ENCODE measurements at regions not wholly inside any gene's neighbourhood (a gene's known extent, or its start where the extent isn't known, plus 50 kb on each side); places are given as distances from the start of the nearest gene placed in this dataset.

GRCh38 chr3:40914475-40914874, 284.8 kb upstream of the CTNNB1 start:
- Histone ChIP-seq H3K4me3 (ENCODE audit: extremely low read depth in 1 of 4, insufficient read depth in 2 of 4, low read depth in 3 of 4, low read length in 4 of 4) (no peak overlapping the region), H2BK120ac (replicated peaks; ENCODE audit: low read depth, low read length) (no peak overlapping the region), H4K5ac (ENCODE audit: insufficient read length, low read depth, low read length) (no peak overlapping the region), H3K36me3 (ENCODE audit: control insufficient read depth in 2 of 4, insufficient read depth in 4 of 4, low read length in 3 of 4) (no peaks in the 10 kb centered on the region), H3K4me1 (replicated peaks in 1 of 4; ENCODE audit: control insufficient read depth in 3 of 4, insufficient read depth in 4 of 4, low read length in 3 of 4) (no peaks in the 10 kb centered on the region; a peak in 1 of 7 replicates), H3K9ac (replicated peaks in 1 of 4; ENCODE audit: extremely low read depth in 1 of 4, low read depth in 3 of 4, low read length in 3 of 4) (no peak overlapping the region), H2BK5ac (ENCODE audit: low read depth, low read length) (0 out of 2 replicates have a peak overlapping the region, but pooled peaks have one; percentile 13), H4K20me1 (replicated peaks in 1 of 2; ENCODE audit: control insufficient read depth in 1 of 2, insufficient read depth in 2 of 2, low read length in 2 of 2) (no peaks in the 10 kb centered on the region), H2BK12ac (ENCODE audit: low read depth, low read length) (no peak overlapping the region), H3K14ac (ENCODE audit: insufficient read length) (no peak overlapping the region), H3K23ac (ENCODE audit: insufficient read length) (no peak overlapping the region), H4K91ac (replicated peaks; ENCODE audit: insufficient read length, low read length) (no peak overlapping the region), H2BK20ac (ENCODE audit: low read length) (no peak overlapping the region), H2AFZ (ENCODE audit: low read length) (no peak overlapping the region), H2BK15ac (ENCODE audit: low read length) (no peak overlapping the region), H3K56ac (replicated peaks; ENCODE audit: insufficient read length, low read depth, low read length) (no peak overlapping the region), H3K9me3 (ENCODE audit: insufficient read depth in 2 of 2, low read depth in 1 of 2, low read length in 1 of 2) (no peaks in the 10 kb centered on the region), H4K8ac (ENCODE audit: extremely low read depth, insufficient read depth, low read length) (no peak overlapping the region), H3K23me2 (ENCODE audit: low read depth, low read length) (no peaks in the 10 kb centered on the region; the same call in 1 of the 2 replicates), H3K18ac (ENCODE audit: extremely low read depth, low read length) (no peak overlapping the region), H2AK5ac (ENCODE audit: low read depth, low read length) (no peak overlapping the region), H3K79me1 (ENCODE audit: low read depth, low read length) (no peaks in the 10 kb centered on the region; the same call in 1 of the 2 replicates), H3K4me2 (ENCODE audit: insufficient read depth in 1 of 2, low read depth in 2 of 2, low read length in 2 of 2) (no peak overlapping the region), H3K27ac (ENCODE audit: low read depth, low read length) (no peak overlapping the region), H3K79me2 (ENCODE audit: control insufficient read depth in 1 of 2, insufficient read depth in 2 of 2, low read length in 2 of 2) (no peaks in the 10 kb centered on the region), H3K27me3 (replicated peaks in 1 of 4; ENCODE audit: control insufficient read depth in 3 of 4, extremely low read depth in 1 of 4, insufficient read depth in 3 of 4, low read length in 3 of 4) (no peaks in the 10 kb centered on the region), H3K4ac (replicated peaks; ENCODE audit: insufficient read length, low read depth, low read length) (no peak overlapping the region)
- no peak for DNase-seq (ENCODE audit: low read depth in 1 of 2, low spot score in 2 of 2)
- ChIA-PET POLR2A (ENCODE audit: partially characterized antibody) (no interaction called here), CTCF (ENCODE audit: partially characterized antibody) (interaction anchor here (2.4 kb wide), 1 partner anchor 15 kb away, joined by 4 read pairs; no protein-coding TSS in a partner anchor)
- WGBS, 2 experiments (ENCODE audit: extremely low coverage in 1 of 2, insufficient coverage in 1 of 2, insufficient read length in 1 of 2, insufficient replicate concordance in 2 of 2, low coverage in 1 of 2, low lambda C conversion rate in 2 of 2, missing lambda C conversion rate in 1 of 2), result 89% methylated on average over 2 of the region's 2 CpGs; no CpG with 5 or more reads in 1 of the 2 experiments
- TF ChIP-seq SIRT6 (IDR thresholded peaks at IDR 0.05; ENCODE audit: low read length) (no peak), POLR2A (IDR thresholded peaks at IDR 0.05; ENCODE audit: control extremely low read depth in 1 of 2, low read depth in 2 of 2, low read length in 2 of 2) (no peak), TEAD4 (IDR thresholded peaks at IDR 0.05; ENCODE audit: low read depth, low read length) (no peak), RFX5 (IDR thresholded peaks at IDR 0.05; ENCODE audit: borderline replicate concordance, low read depth, low read length) (no peak), ATF3 (IDR thresholded peaks at IDR 0.05; ENCODE audit: insufficient read depth, low read depth, low read length) (no peak), KDM4A (IDR thresholded peaks at IDR 0.05; ENCODE audit: low read depth, low read length, severe bottlenecking) (no peak), KDM1A (IDR thresholded peaks at IDR 0.05; ENCODE audit: borderline replicate concordance, low read length) (no peak), EZH2 (IDR thresholded peaks at IDR 0.05; ENCODE audit: low read depth, low read length, severe bottlenecking) (no peak), BACH1 (IDR thresholded peaks at IDR 0.05; ENCODE audit: low read length) (no peak), RAD21 (IDR thresholded peaks at IDR 0.05 in 1 of 2, conservative IDR thresholded peaks at IDR 0.05 in 1 of 2; ENCODE audit: low read depth in 2 of 2, low read length in 2 of 2) (no peak), TBP (IDR thresholded peaks at IDR 0.05; ENCODE audit: low read depth, low read length) (no peak)
- FAIRE-seq, result no peak
